ENCODE measurements at regions not wholly inside any gene's neighbourhood (a gene's known extent, or its start where the extent isn't known, plus 50 kb on each side); places are given as distances from the start of the nearest gene placed in this dataset.
"Not testable (repeated sequence)": the region's sequence is repeated elsewhere in the genome, so short reads cannot be mapped to it uniquely, and the experiment has no call there.

DNA sequence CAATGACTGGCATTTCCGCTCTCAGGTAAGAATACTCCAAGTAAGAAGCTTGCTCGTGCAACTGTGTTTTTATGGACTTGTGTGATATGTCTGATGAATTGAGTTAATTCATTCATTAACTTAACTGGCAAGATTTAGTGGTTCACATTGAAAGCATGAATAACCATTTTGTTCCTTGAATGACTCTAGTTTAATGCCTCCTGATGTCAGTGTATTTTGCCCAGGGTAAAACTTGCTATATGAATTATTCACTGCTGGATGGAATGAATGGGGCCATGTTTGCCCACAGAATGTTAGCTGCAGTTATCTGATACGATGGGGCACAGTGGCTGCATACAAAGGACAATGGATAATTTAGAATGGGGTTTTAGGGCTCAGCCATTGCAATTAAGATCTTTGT, 124.1 kb downstream of the ZNF365 start:
- no peak overlapping the region for H3K9ac ChIP-seq
- no peaks in the 10 kb centered on the region for H3K9me3 ChIP-seq
- no peak for TF ChIP-seq USF2 (IDR thresholded peaks at IDR 0.05; ENCODE audit: borderline replicate concordance, low read depth, low read length)
- TF ChIP-seq, protein P1, sequence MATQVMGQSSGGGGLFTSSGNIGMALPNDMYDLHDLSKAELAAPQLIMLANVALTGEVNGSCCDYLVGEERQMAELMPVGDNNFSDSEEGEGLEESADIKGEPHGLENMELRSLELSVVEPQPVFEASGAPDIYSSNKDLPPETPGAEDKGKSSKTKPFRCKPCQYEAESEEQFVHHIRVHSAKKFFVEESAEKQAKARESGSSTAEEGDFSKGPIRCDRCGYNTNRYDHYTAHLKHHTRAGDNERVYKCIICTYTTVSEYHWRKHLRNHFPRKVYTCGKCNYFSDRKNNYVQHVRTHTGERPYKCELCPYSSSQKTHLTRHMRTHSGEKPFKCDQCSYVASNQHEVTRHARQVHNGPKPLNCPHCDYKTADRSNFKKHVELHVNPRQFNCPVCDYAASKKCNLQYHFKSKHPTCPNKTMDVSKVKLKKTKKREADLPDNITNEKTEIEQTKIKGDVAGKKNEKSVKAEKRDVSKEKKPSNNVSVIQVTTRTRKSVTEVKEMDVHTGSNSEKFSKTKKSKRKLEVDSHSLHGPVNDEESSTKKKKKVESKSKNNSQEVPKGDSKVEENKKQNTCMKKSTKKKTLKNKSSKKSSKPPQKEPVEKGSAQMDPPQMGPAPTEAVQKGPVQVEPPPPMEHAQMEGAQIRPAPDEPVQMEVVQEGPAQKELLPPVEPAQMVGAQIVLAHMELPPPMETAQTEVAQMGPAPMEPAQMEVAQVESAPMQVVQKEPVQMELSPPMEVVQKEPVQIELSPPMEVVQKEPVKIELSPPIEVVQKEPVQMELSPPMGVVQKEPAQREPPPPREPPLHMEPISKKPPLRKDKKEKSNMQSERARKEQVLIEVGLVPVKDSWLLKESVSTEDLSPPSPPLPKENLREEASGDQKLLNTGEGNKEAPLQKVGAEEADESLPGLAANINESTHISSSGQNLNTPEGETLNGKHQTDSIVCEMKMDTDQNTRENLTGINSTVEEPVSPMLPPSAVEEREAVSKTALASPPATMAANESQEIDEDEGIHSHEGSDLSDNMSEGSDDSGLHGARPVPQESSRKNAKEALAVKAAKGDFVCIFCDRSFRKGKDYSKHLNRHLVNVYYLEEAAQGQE (IDR thresholded peaks at IDR 0.05; ENCODE audit: low read depth, low read length): no peak
- no peak for TF ChIP-seq FOXM1 (IDR thresholded peaks at IDR 0.05; ENCODE audit: low read depth)
- TF ChIP-seq RXRA (IDR thresholded peaks at IDR 0.05; ENCODE audit: borderline replicate concordance, low read depth): no peak
- no peak for TF ChIP-seq ELF1 (IDR thresholded peaks at IDR 0.05)
- TF ChIP-seq MAX (IDR thresholded peaks at IDR 0.05; ENCODE audit: low read depth): no peak
- TF ChIP-seq FOXJ3 (CRISPR knock-in tag; IDR thresholded peaks at IDR 0.05): no peak
- TF ChIP-seq RAD21 (IDR thresholded peaks at IDR 0.05; ENCODE audit: low read length): no peak
- no peak for TF ChIP-seq SIN3A (IDR thresholded peaks at IDR 0.05; ENCODE audit: borderline replicate concordance, low read depth, low read length)
- TF ChIP-seq JUND (IDR thresholded peaks at IDR 0.05): no peak
- no peak for TF ChIP-seq EP300 (IDR thresholded peaks at IDR 0.05; ENCODE audit: borderline replicate concordance in 1 of 2, low read depth in 1 of 2, low read length in 1 of 2)
- TF ChIP-seq RFX5 (IDR thresholded peaks at IDR 0.05; ENCODE audit: low read length): no peak
- no peak for TF ChIP-seq POLR2AphosphoS5 (IDR thresholded peaks at IDR 0.05; ENCODE audit: low read depth, low read length)
- TF ChIP-seq NRF1 (IDR thresholded peaks at IDR 0.05; ENCODE audit: low read depth, low read length): no peak
- TF ChIP-seq IRF3 (IDR thresholded peaks at IDR 0.05; ENCODE audit: low read depth, low read length): no peak
- no peak for DNase-seq
- H3K4me2 ChIP-seq: no peak overlapping the region
- H3K79me2 ChIP-seq (ENCODE audit: insufficient read depth): no peaks in the 10 kb centered on the region
- H3K9me2 ChIP-seq: 0 out of 2 replicates have a peak, but pooled peaks cover 2% of the 10 kb centered on the region
- no peaks in the 10 kb centered on the region for H3K4me1 ChIP-seq (ENCODE audit: control insufficient read depth in 1 of 2, insufficient read depth in 2 of 2, low read depth in 1 of 2, low read length in 1 of 2)
- no peaks in the 10 kb centered on the region for H4K20me1 ChIP-seq (ENCODE audit: insufficient read depth)
- no peak overlapping the region for H2AFZ ChIP-seq (ENCODE audit: low read depth)
- 47% methylated on average over 3 of the region's 3 CpGs for WGBS (ENCODE audit: low lambda C conversion rate)
- H3K4me3 ChIP-seq (ENCODE audit: low read depth in 2 of 2, low read length in 1 of 2): no peak overlapping the region
- POLR2A ChIA-PET: no interaction called here
- H3F3A ChIP-seq (replicated peaks; ENCODE audit: insufficient read depth): no peaks in the 10 kb centered on the region
- H3K36me3 ChIP-seq (replicated peaks in 1 of 2; ENCODE audit: control insufficient read depth in 1 of 2, insufficient read depth in 2 of 2, low read length in 1 of 2): no peaks in the 10 kb centered on the region
- H3K27ac ChIP-seq (ENCODE audit: low read depth in 2 of 2, low read length in 1 of 2): no peak overlapping the region
- no peaks in the 10 kb centered on the region for H3K27me3 ChIP-seq (ENCODE audit: insufficient read depth)
- CTCF ChIA-PET: no interaction called here

GRCh38 chr10:62500116-62500515, 125.9 kb downstream of the ZNF365 start:
- H4K20me1 ChIP-seq (ENCODE audit: insufficient read depth); H3K4me3 ChIP-seq (ENCODE audit: low read depth in 2 of 2, low read length in 1 of 2); H3F3A ChIP-seq (replicated peaks; ENCODE audit: insufficient read depth); H3K27ac ChIP-seq (ENCODE audit: low read depth in 2 of 2, low read length in 1 of 2); H3K9me2 ChIP-seq; H3K4me2 ChIP-seq; H3K9me3 ChIP-seq; POLR2A ChIA-PET; CTCF ChIA-PET; H3K9ac ChIP-seq; H3K36me3 ChIP-seq (replicated peaks in 1 of 2; ENCODE audit: control insufficient read depth in 1 of 2, insufficient read depth in 2 of 2, low read length in 1 of 2); DNase-seq; H3K27me3 ChIP-seq (ENCODE audit: insufficient read depth); H3K79me2 ChIP-seq (ENCODE audit: insufficient read depth); H3K4me1 ChIP-seq (ENCODE audit: control insufficient read depth in 1 of 2, insufficient read depth in 2 of 2, low read depth in 1 of 2, low read length in 1 of 2); H2AFZ ChIP-seq (ENCODE audit: low read depth): not testable (repeated sequence)
- 25% methylated on average over 4 of the region's 5 CpGs for WGBS (ENCODE audit: low lambda C conversion rate)

Measured in SK-N-SH (cell line).